ENCODE measurements at regions not wholly inside any gene's neighbourhood (a gene's known extent, or its start where the extent isn't known, plus 50 kb on each side); places are given as distances from the start of the nearest gene placed in this dataset.

- DNase-seq, result no peak
Measured at GRCh38 chr9:118215549-118215948, 511.3 kb downstream of the TLR4 start.

- no peak for DNase-seq
Measured at GRCh38 chr9:118222375-118222774, 518.2 kb downstream of the TLR4 start.

- no peak for DNase-seq
Measured at GRCh38 chr9:118223111-118223510, 518.9 kb downstream of the TLR4 start.

GRCh38 chr9:118230329-118230728, 526.1 kb downstream of the TLR4 start:
- DNase-seq, result no peak

- DNase-seq, result no peak
Measured at GRCh38 chr9:118236625-118237024, 532.4 kb downstream of the TLR4 start.

- DNase-seq, result no peak
Measured at GRCh38 chr9:118238139-118238538, 533.9 kb downstream of the TLR4 start.

- no peak for DNase-seq
Measured at GRCh38 chr9:118252027-118252426, 547.8 kb downstream of the TLR4 start.

GRCh38 chr9:118262191-118262590, 558.0 kb downstream of the TLR4 start:
- DNase-seq, result no peak

- DNase-seq, result no peak
Measured at GRCh38 chr9:118263949-118264348, 559.7 kb downstream of the TLR4 start.

GRCh38 chr9:118268046-118268445, 563.8 kb downstream of the TLR4 start:
- DNase-seq, result no peak

- no peak for DNase-seq
Measured at GRCh38 chr9:118269623-118270022, 565.4 kb downstream of the TLR4 start.

GRCh38 chr9:118271331-118271730, 567.1 kb downstream of the TLR4 start:
- no peak for DNase-seq

- no peak for DNase-seq
Measured at GRCh38 chr9:118271936-118272335, 567.7 kb downstream of the TLR4 start.

- DNase-seq, result no peak
Measured at GRCh38 chr9:118273048-118273447, 568.8 kb downstream of the TLR4 start.

- DNase-seq, result no peak
Measured at GRCh38 chr9:118276784-118277183, 572.6 kb downstream of the TLR4 start.

- no peak for DNase-seq
Measured at GRCh38 chr9:118281772-118282171, 577.6 kb downstream of the TLR4 start.

GRCh38 chr9:118283488-118283887, 579.3 kb downstream of the TLR4 start:
- no peak for DNase-seq

GRCh38 chr9:118290116-118290515, 585.9 kb downstream of the TLR4 start:
- no peak for DNase-seq

GRCh38 chr9:118295413-118295812, 591.2 kb downstream of the TLR4 start:
- DNase-seq, result no peak

GRCh38 chr9:118302721-118303120, 598.5 kb downstream of the TLR4 start:
- DNase-seq, result no peak

- no peak for DNase-seq
Measured at GRCh38 chr9:118303216-118303615, 599.0 kb downstream of the TLR4 start.

- no peak for DNase-seq
Measured at GRCh38 chr9:118305331-118305730, 601.1 kb downstream of the TLR4 start.

GRCh38 chr9:118306801-118307200, 602.6 kb downstream of the TLR4 start:
- DNase-seq, result no peak

GRCh38 chr9:118313965-118314364, 609.8 kb downstream of the TLR4 start:
- DNase-seq, result no peak

- DNase-seq, result no peak
Measured at GRCh38 chr9:118316831-118317343, 612.7 kb downstream of the TLR4 start.

Measured in activated CD4-positive, alpha-beta T cell treated with anti-CD3 and anti-CD28 coated beads, Interleukin-10, Interleukin-2, amounts not matched to agents 100 ng/mL and 50 ng/mL, durations not matched to agents 16 hours and 8 hours (primary cell).